Esophagus muscularis mucosa (tissue), 2 donors: ENCODE measurements at regions not wholly inside any gene's neighbourhood (a gene's known extent, or its start where the extent isn't known, plus 50 kb on each side); places are given as distances from the start of the nearest gene placed in this dataset.

Source experiments
- EP300 ChIP-seq: sonication (generic); formaldehyde crosslinking; IDR thresholded peaks from one replicate; pipeline ENCODE4 v1.6.1; 2017; ENCODE audit warnings: antibody characterized with exemption
- POLR2A ChIP-seq: fragments of 450-650 bp; IDR thresholded peaks from one replicate; pipeline ENCODE4 v1.6.1; 2017; ENCODE audit warnings: antibody characterized with exemption, moderate library complexity, mild to moderate bottlenecking, low read depth

DNA sequence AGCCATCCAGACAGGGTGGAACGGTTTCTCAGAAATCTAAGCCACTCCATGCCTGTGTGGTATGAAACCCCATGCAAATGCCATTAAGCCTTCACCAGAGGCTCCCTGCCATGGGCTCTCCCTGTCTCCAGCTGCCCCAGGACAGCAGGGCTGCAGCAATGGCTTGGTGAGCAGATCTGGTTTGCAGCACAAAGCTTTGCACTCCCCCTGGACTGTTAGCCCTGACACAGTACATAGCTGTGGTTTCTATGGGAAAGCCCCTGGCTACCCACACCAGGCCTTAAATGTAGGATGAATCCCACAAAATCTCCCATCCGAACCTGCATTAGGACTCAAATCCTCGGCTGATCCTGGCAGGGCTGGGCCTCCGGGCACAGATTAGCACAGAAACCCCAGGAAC is 291.6 kb downstream of the TNS1 start:
- TF ChIP-seq POLR2A, result no peak
- TF ChIP-seq EP300, result no peak
